ENCODE measurements at regions not wholly inside any gene's neighbourhood (a gene's known extent, or its start where the extent isn't known, plus 50 kb on each side); places are given as distances from the start of the nearest gene placed in this dataset.

- no peak for TF ChIP-seq POLR2AphosphoS5 (IDR thresholded peaks at IDR 0.05; ENCODE audit: low read depth, low read length)
- no peak for TF ChIP-seq POLR2A (IDR thresholded peaks at IDR 0.05; ENCODE audit: low read depth, low read length)
- TF ChIP-seq TAF1 (IDR thresholded peaks at IDR 0.05; ENCODE audit: borderline replicate concordance, low read depth, low read length): no peak
Observed at GRCh38 chr13:70505809-70506208, 397.6 kb upstream of the KLHL1 start.
